Right lobe of liver (tissue), 4 donors: ENCODE measurements at regions not wholly inside any gene's neighbourhood (a gene's known extent, or its start where the extent isn't known, plus 50 kb on each side); places are given as distances from the start of the nearest gene placed in this dataset.

Experiments
- POLR2A ChIP-seq: fragments of 450-650 bp; IDR thresholded peaks from one replicate; pipeline ENCODE4 v1.6.1; 2017; ENCODE audit warnings: antibody characterized with exemption, mild to moderate bottlenecking
- TF ChIP-seq, protein P1 (sequence below), 4 donors: fragments of 200-600 bp in 3 of 4; fragments of 450-650 bp in 1 of 4; IDR thresholded peaks; one replicate each; pipeline versions ENCODE4 v1.5.1 to v1.8.0; 2016 to 2022; ENCODE audit warnings: antibody characterized with exemption in 4 of 4, mild to moderate bottlenecking in 2 of 4
- donor health status: DM: no; HTN: no; CAD: no.
- donor health status: DM: no; HTN: no; CAD: no.
- donor health status: DM: no; HTN: yes; CAD: no.

DNA sequence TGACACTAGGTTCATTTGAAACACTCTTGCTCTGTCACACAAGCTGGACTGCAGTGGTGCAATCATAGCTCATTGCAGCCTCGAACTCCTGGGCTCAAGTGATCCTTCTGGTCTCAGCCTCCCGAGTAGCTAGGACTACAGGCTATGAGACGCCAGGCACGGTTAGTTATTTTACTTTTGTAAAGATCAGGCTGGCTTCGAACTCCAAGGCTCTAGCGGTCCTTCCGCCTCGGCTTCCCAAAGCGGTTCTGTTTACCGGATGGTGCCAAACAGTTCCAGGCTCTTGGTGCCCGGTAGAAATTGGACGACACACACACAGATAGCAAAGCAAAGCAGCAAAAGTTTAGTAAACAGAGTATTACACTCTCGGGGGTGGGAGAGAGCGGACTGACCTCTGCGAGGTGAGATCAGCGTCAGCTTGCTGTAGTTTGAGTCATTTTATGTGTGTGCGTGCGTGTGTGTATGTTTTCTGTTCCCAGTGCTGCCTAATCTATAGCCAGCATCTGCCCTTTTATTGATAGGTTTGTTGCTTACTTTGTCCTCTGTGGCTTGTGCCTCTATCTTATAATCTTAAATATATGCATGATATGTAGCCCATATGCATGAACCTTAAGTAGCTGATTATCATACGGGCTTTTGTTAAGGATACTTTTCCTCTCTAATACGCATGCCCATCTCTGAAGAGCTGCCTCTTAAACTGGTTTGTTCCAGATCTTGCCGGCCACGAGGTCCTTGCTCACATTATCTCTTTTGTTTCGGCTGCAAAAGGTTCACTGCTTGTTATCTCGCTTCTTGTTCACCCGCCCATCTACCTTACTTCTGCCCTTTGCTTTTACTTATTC lies 75.2 kb downstream of the OR2B2 start:
- TF ChIP-seq, protein P1, sequence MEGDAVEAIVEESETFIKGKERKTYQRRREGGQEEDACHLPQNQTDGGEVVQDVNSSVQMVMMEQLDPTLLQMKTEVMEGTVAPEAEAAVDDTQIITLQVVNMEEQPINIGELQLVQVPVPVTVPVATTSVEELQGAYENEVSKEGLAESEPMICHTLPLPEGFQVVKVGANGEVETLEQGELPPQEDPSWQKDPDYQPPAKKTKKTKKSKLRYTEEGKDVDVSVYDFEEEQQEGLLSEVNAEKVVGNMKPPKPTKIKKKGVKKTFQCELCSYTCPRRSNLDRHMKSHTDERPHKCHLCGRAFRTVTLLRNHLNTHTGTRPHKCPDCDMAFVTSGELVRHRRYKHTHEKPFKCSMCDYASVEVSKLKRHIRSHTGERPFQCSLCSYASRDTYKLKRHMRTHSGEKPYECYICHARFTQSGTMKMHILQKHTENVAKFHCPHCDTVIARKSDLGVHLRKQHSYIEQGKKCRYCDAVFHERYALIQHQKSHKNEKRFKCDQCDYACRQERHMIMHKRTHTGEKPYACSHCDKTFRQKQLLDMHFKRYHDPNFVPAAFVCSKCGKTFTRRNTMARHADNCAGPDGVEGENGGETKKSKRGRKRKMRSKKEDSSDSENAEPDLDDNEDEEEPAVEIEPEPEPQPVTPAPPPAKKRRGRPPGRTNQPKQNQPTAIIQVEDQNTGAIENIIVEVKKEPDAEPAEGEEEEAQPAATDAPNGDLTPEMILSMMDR (IDR thresholded peaks at IDR 0.05) = no peak
- TF ChIP-seq POLR2A = peak; percentile 51
